ENCODE measurements at regions not wholly inside any gene's neighbourhood (a gene's known extent, or its start where the extent isn't known, plus 50 kb on each side); places are given as distances from the start of the nearest gene placed in this dataset.
A peak's percentile ranks its signal among the peaks of the same experiment; 100 is the strongest.

- no peak overlapping the region for H3K4me3 ChIP-seq (ENCODE audit: low read depth, low read length)
- no peak for TF ChIP-seq CTCF (IDR thresholded peaks at IDR 0.05; ENCODE audit: insufficient read depth, low read depth, low read length)
- DNase-seq (ENCODE audit: low read depth): no peak
Observed at GRCh38 chr6:78192057-78192456, 539.2 kb downstream of the MEI4 start.

GRCh38 chr6:78199044-78199443 is 546.2 kb downstream of the MEI4 start:
- TF ChIP-seq CTCF (IDR thresholded peaks at IDR 0.05; ENCODE audit: insufficient read depth, low read depth, low read length): no peak
- no peak overlapping the region for H3K4me3 ChIP-seq (ENCODE audit: low read depth, low read length)
- DNase-seq (ENCODE audit: low read depth): no peak

- no peak for DNase-seq (ENCODE audit: low read depth)
- H3K4me3 ChIP-seq (ENCODE audit: low read depth, low read length): no peak overlapping the region
- no peak for TF ChIP-seq CTCF (IDR thresholded peaks at IDR 0.05; ENCODE audit: insufficient read depth, low read depth, low read length)
Observed at GRCh38 chr6:78222226-78222625, 569.4 kb downstream of the MEI4 start.

- H3K4me3 ChIP-seq (ENCODE audit: low read depth, low read length): no peak overlapping the region
- no peak for DNase-seq (ENCODE audit: low read depth)
- TF ChIP-seq CTCF (IDR thresholded peaks at IDR 0.05; ENCODE audit: insufficient read depth, low read depth, low read length): no peak
Observed at GRCh38 chr6:78231002-78231401, 578.2 kb downstream of the MEI4 start.

GRCh38 chr6:78243519-78243918 is 590.7 kb downstream of the MEI4 start:
- H3K4me3 ChIP-seq (ENCODE audit: low read depth, low read length): no peak overlapping the region
- no peak for TF ChIP-seq CTCF (IDR thresholded peaks at IDR 0.05; ENCODE audit: insufficient read depth, low read depth, low read length)
- DNase-seq (ENCODE audit: low read depth): peak; percentile 44

GRCh38 chr6:78251931-78252330 is 599.1 kb downstream of the MEI4 start:
- TF ChIP-seq CTCF (IDR thresholded peaks at IDR 0.05; ENCODE audit: insufficient read depth, low read depth, low read length): no peak
- no peak for DNase-seq (ENCODE audit: low read depth)
- H3K4me3 ChIP-seq (ENCODE audit: low read depth, low read length): no peak overlapping the region

- DNase-seq (ENCODE audit: low read depth): no peak
- TF ChIP-seq CTCF (IDR thresholded peaks at IDR 0.05; ENCODE audit: insufficient read depth, low read depth, low read length): no peak
- no peak overlapping the region for H3K4me3 ChIP-seq (ENCODE audit: low read depth, low read length)
Observed at GRCh38 chr6:78253618-78254017, 600.8 kb downstream of the MEI4 start.
